ENCODE measurements at regions not wholly inside any gene's neighbourhood (a gene's known extent, or its start where the extent isn't known, plus 50 kb on each side); places are given as distances from the start of the nearest gene placed in this dataset.

- Histone ChIP-seq H3K27me3 (ENCODE audit: control insufficient read depth in 2 of 2, insufficient read depth in 1 of 2, low read length in 1 of 2) (no peaks in the 10 kb centered on the region), H3K4me3 (ENCODE audit: low read length in 2 of 2) (no peak overlapping the region), H3K9me3 (ENCODE audit: control insufficient read depth in 2 of 2, insufficient read depth in 1 of 2, low read length in 1 of 2) (no peaks in the 10 kb centered on the region), H3K36me3 (ENCODE audit: control insufficient read depth in 2 of 2, insufficient read depth in 2 of 2, low read length in 1 of 2) (no peaks in the 10 kb centered on the region), H3K4me1 (ENCODE audit: control insufficient read depth in 2 of 2, insufficient read depth in 2 of 2, low read length in 2 of 2) (no peaks in the 10 kb centered on the region), H3K27ac (ENCODE audit: low read depth in 1 of 2, low read length in 1 of 2) (no peak overlapping the region)
- no peak for DNase-seq (ENCODE audit: low read depth in 6 of 9, low spot score in 9 of 9)
- 85% methylated on average over 4 of the region's 4 CpGs for WGBS
Measured at GRCh38 chr13:34853161-34853560, 88.9 kb upstream of the NBEA start.

- no peak for DNase-seq (ENCODE audit: low read depth in 6 of 9, low spot score in 9 of 9)
- H3K27me3 ChIP-seq (ENCODE audit: control insufficient read depth in 2 of 2, insufficient read depth in 1 of 2, low read length in 1 of 2), result no peaks in the 10 kb centered on the region
- H3K4me3 ChIP-seq (ENCODE audit: low read length in 2 of 2), result no peak overlapping the region
- H3K27ac ChIP-seq (ENCODE audit: low read depth in 1 of 2, low read length in 1 of 2), result no peak overlapping the region
- H3K9me3 ChIP-seq (ENCODE audit: control insufficient read depth in 2 of 2, insufficient read depth in 1 of 2, low read length in 1 of 2), result no peaks in the 10 kb centered on the region
- H3K36me3 ChIP-seq (ENCODE audit: control insufficient read depth in 2 of 2, insufficient read depth in 2 of 2, low read length in 1 of 2), result no peaks in the 10 kb centered on the region
- H3K4me1 ChIP-seq (ENCODE audit: control insufficient read depth in 2 of 2, insufficient read depth in 2 of 2, low read length in 2 of 2), result no peaks in the 10 kb centered on the region
Measured at GRCh38 chr13:34857558-34858325, 84.3 kb upstream of the NBEA start.

- H3K4me1 ChIP-seq (ENCODE audit: control insufficient read depth in 2 of 2, insufficient read depth in 2 of 2, low read length in 2 of 2), result no peaks in the 10 kb centered on the region
- H3K27me3 ChIP-seq (ENCODE audit: control insufficient read depth in 2 of 2, insufficient read depth in 1 of 2, low read length in 1 of 2), result no peaks in the 10 kb centered on the region
- H3K36me3 ChIP-seq (ENCODE audit: control insufficient read depth in 2 of 2, insufficient read depth in 2 of 2, low read length in 1 of 2), result no peaks in the 10 kb centered on the region
- H3K27ac ChIP-seq (ENCODE audit: low read depth in 1 of 2, low read length in 1 of 2), result no peak overlapping the region
- no peak overlapping the region for H3K4me3 ChIP-seq (ENCODE audit: low read length in 2 of 2)
- no peaks in the 10 kb centered on the region for H3K9me3 ChIP-seq (ENCODE audit: control insufficient read depth in 2 of 2, insufficient read depth in 1 of 2, low read length in 1 of 2)
- no peak for DNase-seq (ENCODE audit: low read depth in 6 of 9, low spot score in 9 of 9)
- WGBS, result 96% methylated on average over 2 of the region's 2 CpGs
Measured at GRCh38 chr13:34862311-34862710, 79.8 kb upstream of the NBEA start.

- Histone ChIP-seq H3K27me3 (ENCODE audit: control insufficient read depth in 2 of 2, insufficient read depth in 1 of 2, low read length in 1 of 2) (no peaks in the 10 kb centered on the region), H3K36me3 (ENCODE audit: control insufficient read depth in 2 of 2, insufficient read depth in 2 of 2, low read length in 1 of 2) (no peaks in the 10 kb centered on the region), H3K4me1 (ENCODE audit: control insufficient read depth in 2 of 2, insufficient read depth in 2 of 2, low read length in 2 of 2) (no peaks in the 10 kb centered on the region), H3K9me3 (ENCODE audit: control insufficient read depth in 2 of 2, insufficient read depth in 1 of 2, low read length in 1 of 2) (no peaks in the 10 kb centered on the region), H3K4me3 (ENCODE audit: low read length in 2 of 2) (no peak overlapping the region), H3K27ac (ENCODE audit: low read depth in 1 of 2, low read length in 1 of 2) (no peak overlapping the region)
- DNase-seq (ENCODE audit: low read depth in 6 of 9, low spot score in 9 of 9), result no peak
- WGBS, result 92% methylated on average over 3 of the region's 3 CpGs
Measured at GRCh38 chr13:34862716-34863115, 79.4 kb upstream of the NBEA start.

GRCh38 chr13:34863360-34864135 is 78.5 kb upstream of the NBEA start:
- no peak for DNase-seq (ENCODE audit: low read depth in 6 of 9, low spot score in 9 of 9)
- WGBS, result 85% methylated on average over 4 of the region's 4 CpGs

GRCh38 chr13:34864671-34865070 is 77.4 kb upstream of the NBEA start:
- no peak overlapping the region for H3K4me3 ChIP-seq (ENCODE audit: low read length in 2 of 2)
- H3K27ac ChIP-seq (ENCODE audit: low read depth in 1 of 2, low read length in 1 of 2), result no peak overlapping the region
- 91% methylated on average over 1 of the region's 1 CpG for WGBS
- no peak for DNase-seq (ENCODE audit: low read depth in 6 of 9, low spot score in 9 of 9)
- H3K4me1 ChIP-seq (ENCODE audit: control insufficient read depth in 2 of 2, insufficient read depth in 2 of 2, low read length in 2 of 2), result no peaks in the 10 kb centered on the region
- H3K9me3 ChIP-seq (ENCODE audit: control insufficient read depth in 2 of 2, insufficient read depth in 1 of 2, low read length in 1 of 2), result no peaks in the 10 kb centered on the region
- H3K27me3 ChIP-seq (ENCODE audit: control insufficient read depth in 2 of 2, insufficient read depth in 1 of 2, low read length in 1 of 2), result no peaks in the 10 kb centered on the region
- H3K36me3 ChIP-seq (ENCODE audit: control insufficient read depth in 2 of 2, insufficient read depth in 2 of 2, low read length in 1 of 2), result no peaks in the 10 kb centered on the region

More at GRCh38 chr13:34863360-34864135, 78.5 kb upstream of the NBEA start:
- Histone ChIP-seq H3K4me3 (ENCODE audit: low read length in 2 of 2) (no peak overlapping the region), H3K27me3 (ENCODE audit: control insufficient read depth in 2 of 2, insufficient read depth in 1 of 2, low read length in 1 of 2) (no peaks in the 10 kb centered on the region), H3K27ac (ENCODE audit: low read depth in 1 of 2, low read length in 1 of 2) (no peak overlapping the region), H3K36me3 (ENCODE audit: control insufficient read depth in 2 of 2, insufficient read depth in 2 of 2, low read length in 1 of 2) (no peaks in the 10 kb centered on the region), H3K4me1 (ENCODE audit: control insufficient read depth in 2 of 2, insufficient read depth in 2 of 2, low read length in 2 of 2) (no peaks in the 10 kb centered on the region), H3K9me3 (ENCODE audit: control insufficient read depth in 2 of 2, insufficient read depth in 1 of 2, low read length in 1 of 2) (no peaks in the 10 kb centered on the region)

GRCh38 chr13:34867590-34867989 is 74.5 kb upstream of the NBEA start:
- H3K4me1 ChIP-seq (ENCODE audit: control insufficient read depth in 2 of 2, insufficient read depth in 2 of 2, low read length in 2 of 2), result no peaks in the 10 kb centered on the region
- no peak for DNase-seq (ENCODE audit: low read depth in 6 of 9, low spot score in 9 of 9)
- 80% methylated on average over 4 of the region's 4 CpGs for WGBS
- H3K9me3 ChIP-seq (ENCODE audit: control insufficient read depth in 2 of 2, insufficient read depth in 1 of 2, low read length in 1 of 2), result no peaks in the 10 kb centered on the region
- no peak overlapping the region for H3K27ac ChIP-seq (ENCODE audit: low read depth in 1 of 2, low read length in 1 of 2)
- no peaks in the 10 kb centered on the region for H3K36me3 ChIP-seq (ENCODE audit: control insufficient read depth in 2 of 2, insufficient read depth in 2 of 2, low read length in 1 of 2)
- H3K4me3 ChIP-seq (ENCODE audit: low read length in 2 of 2), result no peak overlapping the region
- no peaks in the 10 kb centered on the region for H3K27me3 ChIP-seq (ENCODE audit: control insufficient read depth in 2 of 2, insufficient read depth in 1 of 2, low read length in 1 of 2)

GRCh38 chr13:34868733-34869132 is 73.3 kb upstream of the NBEA start:
- no peaks in the 10 kb centered on the region for H3K36me3 ChIP-seq (ENCODE audit: control insufficient read depth in 2 of 2, insufficient read depth in 2 of 2, low read length in 1 of 2)
- no peak overlapping the region for H3K27ac ChIP-seq (ENCODE audit: low read depth in 1 of 2, low read length in 1 of 2)
- no peak overlapping the region for H3K4me3 ChIP-seq (ENCODE audit: low read length in 2 of 2)
- DNase-seq (ENCODE audit: low read depth in 6 of 9, low spot score in 9 of 9), result no peak
- no peaks in the 10 kb centered on the region for H3K9me3 ChIP-seq (ENCODE audit: control insufficient read depth in 2 of 2, insufficient read depth in 1 of 2, low read length in 1 of 2)
- H3K4me1 ChIP-seq (ENCODE audit: control insufficient read depth in 2 of 2, insufficient read depth in 2 of 2, low read length in 2 of 2), result no peaks in the 10 kb centered on the region
- no peaks in the 10 kb centered on the region for H3K27me3 ChIP-seq (ENCODE audit: control insufficient read depth in 2 of 2, insufficient read depth in 1 of 2, low read length in 1 of 2)
- WGBS, result 95% methylated on average over 2 of the region's 2 CpGs

- 58% methylated on average over 2 of the region's 2 CpGs for WGBS
- no peaks in the 10 kb centered on the region for H3K27me3 ChIP-seq (ENCODE audit: control insufficient read depth in 2 of 2, insufficient read depth in 1 of 2, low read length in 1 of 2)
- DNase-seq (ENCODE audit: low read depth in 6 of 9, low spot score in 9 of 9), result no peak
- H3K4me3 ChIP-seq (ENCODE audit: low read length in 2 of 2), result no peak overlapping the region
- no peaks in the 10 kb centered on the region for H3K9me3 ChIP-seq (ENCODE audit: control insufficient read depth in 2 of 2, insufficient read depth in 1 of 2, low read length in 1 of 2)
- H3K36me3 ChIP-seq (ENCODE audit: control insufficient read depth in 2 of 2, insufficient read depth in 2 of 2, low read length in 1 of 2), result no peaks in the 10 kb centered on the region
- H3K27ac ChIP-seq (ENCODE audit: low read depth in 1 of 2, low read length in 1 of 2), result no peak overlapping the region
- H3K4me1 ChIP-seq (ENCODE audit: control insufficient read depth in 2 of 2, insufficient read depth in 2 of 2, low read length in 2 of 2), result no peaks in the 10 kb centered on the region
Measured at GRCh38 chr13:34869696-34870095, 72.4 kb upstream of the NBEA start.

All from thymus (tissue), 11 donors.